CD14-positive monocyte (primary cell): ENCODE measurements at regions not wholly inside any gene's neighbourhood (a gene's known extent, or its start where the extent isn't known, plus 50 kb on each side); places are given as distances from the start of the nearest gene placed in this dataset.
A peak's percentile ranks its signal among the peaks of the same experiment; 100 is the strongest.

Experiments
- DNase-seq, 3 donors: peaks; one replicate each; pipeline ENCODE4 v3.0.0-alpha.2; 2011 to 2022
- H2AFZ ChIP-seq: 2 replicates; pipeline ENCODE4 v1.6.0; 2012; ENCODE audit warnings: mild to moderate bottlenecking, low read depth, low read length, inconsistent platforms; ENCODE audit not compliant: insufficient read depth, poor library complexity, severe bottlenecking
- H3K27ac ChIP-seq, 2 donors: 1 replicate in 1 of 2; 2 replicates in 1 of 2; pipeline ENCODE4 v1.5.1; 2012 to 2013; ENCODE audit warnings: low read length in 2 of 2, control low read depth in 1 of 2, inconsistent platforms in 1 of 2, low read depth in 1 of 2, mild to moderate bottlenecking in 1 of 2
- H3K27me3 ChIP-seq, 2 donors: one replicate each; pipeline versions ENCODE4 v1.6.0 to v1.6.1; 2011 to 2013; ENCODE audit warnings: low read length in 2 of 2; ENCODE audit not compliant: control insufficient read depth in 2 of 2, insufficient read depth in 2 of 2
- H3K36me3 ChIP-seq, 2 donors: replicated peaks in 1 of 2; 1 replicate in 1 of 2; 2 replicates in 1 of 2; pipeline versions ENCODE4 v1.5.1 to v1.6.1; 2012 to 2013; ENCODE audit warnings: low read length in 2 of 2, control low read depth in 1 of 2, inconsistent platforms in 1 of 2, mild to moderate bottlenecking in 1 of 2; ENCODE audit not compliant: insufficient read depth in 2 of 2, control insufficient read depth in 1 of 2
- H3K4me1 ChIP-seq, 2 donors: 1 replicate in 1 of 2; 2 replicates in 1 of 2; pipeline versions ENCODE4 v1.5.1 to v1.6.1; 2012 to 2013; ENCODE audit warnings: low read length in 2 of 2, control low read depth in 1 of 2, inconsistent platforms in 1 of 2, mild to moderate bottlenecking in 1 of 2, moderate library complexity in 1 of 2; ENCODE audit not compliant: insufficient read depth in 2 of 2, control insufficient read depth in 1 of 2
- H3K4me2 ChIP-seq: replicated peaks from 2 replicates; pipeline ENCODE3; 2012; ENCODE audit warnings: low read length, moderate library complexity, mild to moderate bottlenecking; ENCODE audit not compliant: poor library complexity, severe bottlenecking; ENCODE audit errors: extremely low read depth
- H3K4me3 ChIP-seq, 3 experiments: fragments of 200-600 bp in 1 of 3; sonication (generic) in 1 of 3; replicated peaks in 1 of 3; 1 replicate in 2 of 3; 2 replicates in 1 of 3; pipeline ENCODE4 v1.5.1; 2011 to 2013; ENCODE audit warnings: low read length in 3 of 3, mild to moderate bottlenecking in 3 of 3, control low read depth in 2 of 3, low read depth in 2 of 3, inconsistent platforms in 1 of 3, moderate library complexity in 1 of 3
- H3K79me2 ChIP-seq: 2 replicates; pipeline ENCODE4 v1.6.0; 2012; ENCODE audit warnings: mild to moderate bottlenecking, control low read depth, inconsistent platforms, low read length, moderate library complexity; ENCODE audit not compliant: insufficient read depth
- H3K9ac ChIP-seq: 2 replicates; pipeline ENCODE4 v1.6.0; 2017; ENCODE audit warnings: low read length, mild to moderate bottlenecking; ENCODE audit not compliant: insufficient read depth, poor library complexity, severe bottlenecking
- H3K9me3 ChIP-seq, 2 donors: replicated peaks in 1 of 2; 1 replicate in 1 of 2; 2 replicates in 1 of 2; pipeline versions ENCODE4 v1.5.1 to v1.6.1; 2012 to 2013; ENCODE audit warnings: low read length in 2 of 2, control low read depth in 1 of 2; ENCODE audit not compliant: control insufficient read depth in 1 of 2, insufficient read depth in 1 of 2
- H4K20me1 ChIP-seq: 2 replicates; pipeline ENCODE4 v1.6.0; 2012; ENCODE audit warnings: mild to moderate bottlenecking, low read length, control low read depth, moderate library complexity; ENCODE audit not compliant: insufficient read depth
- H3K27ac Mint-ChIP-seq, 7 donors: one replicate each; pipeline ENCODE4 v1.8.0; 2020; ENCODE audit warnings: mild to moderate bottlenecking in 7 of 7, mixed read lengths in 7 of 7, moderate library complexity in 6 of 7, inconsistent platforms in 2 of 7
- H3K27me3 Mint-ChIP-seq, 3 donors: one replicate each; pipeline ENCODE4 v1.8.0; 2021 to 2022; ENCODE audit warnings: low read depth in 3 of 3, mild to moderate bottlenecking in 3 of 3, mixed read lengths in 3 of 3, moderate library complexity in 3 of 3, inconsistent platforms in 1 of 3
- H3K36me3 Mint-ChIP-seq, 2 donors: one replicate each; pipeline ENCODE4 v1.8.0; 2020; ENCODE audit warnings: mixed read lengths in 2 of 2, inconsistent platforms in 1 of 2, mild to moderate bottlenecking in 1 of 2
- H3K4me1 Mint-ChIP-seq: one replicate; pipeline ENCODE4 v1.8.0; 2020; ENCODE audit warnings: mild to moderate bottlenecking, mixed read lengths
- H3K4me3 Mint-ChIP-seq, 2 donors: one replicate each; pipeline ENCODE4 v1.8.0; 2020; ENCODE audit warnings: mild to moderate bottlenecking in 2 of 2, mixed read lengths in 2 of 2, moderate library complexity in 1 of 2
- H3K9me3 Mint-ChIP-seq, 7 donors: one replicate each; pipeline ENCODE4 v1.8.0; 2020 to 2022; ENCODE audit warnings: mixed read lengths in 7 of 7, mild to moderate bottlenecking in 6 of 7, moderate library complexity in 6 of 7, inconsistent platforms in 2 of 7
- WGBS: methylation state at CpG from one replicate; pipeline ENCODE4 v1.1.5; 2013; ENCODE audit warnings: missing lambda C conversion rate; ENCODE audit not compliant: insufficient coverage; 5-methylcytosine and 5-hydroxymethylcytosine counted together
- intact Hi-C, 2 donors: fragments of 100-400 bp; cut with micrococcal nuclease; formaldehyde crosslinking; loops; one replicate each; pipeline versions ENCODE4 v1.15.0 to v1.15.1; 2023
- TF ChIP-seq, protein P1 (sequence below): fragments of 200-600 bp; IDR thresholded peaks from one replicate; pipeline ENCODE4 v1.8.0; 2022; ENCODE audit warnings: antibody characterized with exemption, mild to moderate bottlenecking

GRCh38 chr16:35751191-35751941 lies 2292.0 kb downstream of the TP53TG3F start:
- DNase-seq: no peak
- H2AFZ ChIP-seq: no peak overlapping the region
- no peak overlapping the region for H3K9ac ChIP-seq
- TF ChIP-seq, protein P1, sequence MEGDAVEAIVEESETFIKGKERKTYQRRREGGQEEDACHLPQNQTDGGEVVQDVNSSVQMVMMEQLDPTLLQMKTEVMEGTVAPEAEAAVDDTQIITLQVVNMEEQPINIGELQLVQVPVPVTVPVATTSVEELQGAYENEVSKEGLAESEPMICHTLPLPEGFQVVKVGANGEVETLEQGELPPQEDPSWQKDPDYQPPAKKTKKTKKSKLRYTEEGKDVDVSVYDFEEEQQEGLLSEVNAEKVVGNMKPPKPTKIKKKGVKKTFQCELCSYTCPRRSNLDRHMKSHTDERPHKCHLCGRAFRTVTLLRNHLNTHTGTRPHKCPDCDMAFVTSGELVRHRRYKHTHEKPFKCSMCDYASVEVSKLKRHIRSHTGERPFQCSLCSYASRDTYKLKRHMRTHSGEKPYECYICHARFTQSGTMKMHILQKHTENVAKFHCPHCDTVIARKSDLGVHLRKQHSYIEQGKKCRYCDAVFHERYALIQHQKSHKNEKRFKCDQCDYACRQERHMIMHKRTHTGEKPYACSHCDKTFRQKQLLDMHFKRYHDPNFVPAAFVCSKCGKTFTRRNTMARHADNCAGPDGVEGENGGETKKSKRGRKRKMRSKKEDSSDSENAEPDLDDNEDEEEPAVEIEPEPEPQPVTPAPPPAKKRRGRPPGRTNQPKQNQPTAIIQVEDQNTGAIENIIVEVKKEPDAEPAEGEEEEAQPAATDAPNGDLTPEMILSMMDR: no peak
- no peak overlapping the region for H3K4me3 ChIP-seq
- H3K9me3 ChIP-seq: peaks cover 90 to 97% of the 10 kb centered on the region in 2 donors
- H3K36me3 ChIP-seq: no peaks in the 10 kb centered on the region
- no peaks in the 10 kb centered on the region for H3K4me1 ChIP-seq
- Mint-ChIP-seq H3K27ac (no peak overlapping the region), H3K36me3 (no peaks in the 10 kb centered on the region), H3K4me3 (no peak overlapping the region), H3K27me3 (peaks cover 0 to 3% (median 0%) of the 10 kb centered on the region in 3 donors), H3K4me1 (no peaks in the 10 kb centered on the region), H3K9me3 (peaks cover 60 to 88% (median 71%) of the 10 kb centered on the region in 7 donors)
- intact Hi-C loops: no loop called here
- no peaks in the 10 kb centered on the region for H3K79me2 ChIP-seq
- H3K27me3 ChIP-seq: no peaks in the 10 kb centered on the region
- WGBS: 90% methylated on average over 21 of the region's 24 CpGs
- H4K20me1 ChIP-seq: no peaks in the 10 kb centered on the region
- H3K27ac ChIP-seq: no peak overlapping the region
- no peak overlapping the region for H3K4me2 ChIP-seq

GRCh38 chr16:35752012-35752772 lies 2292.8 kb downstream of the TP53TG3F start:
- intact Hi-C loops: no loop called here
- Histone ChIP-seq H3K27ac (no peak overlapping the region), H3K4me3 (no peak overlapping the region), H3K4me1 (no peaks in the 10 kb centered on the region), H4K20me1 (no peaks in the 10 kb centered on the region), H3K4me2 (no peak overlapping the region), H3K9ac (no peak overlapping the region), H3K36me3 (no peaks in the 10 kb centered on the region), H2AFZ (no peak overlapping the region), H3K79me2 (no peaks in the 10 kb centered on the region), H3K27me3 (no peaks in the 10 kb centered on the region), H3K9me3 (peaks cover 82 to 90% of the 10 kb centered on the region in 2 donors)
- H3K36me3 Mint-ChIP-seq: no peaks in the 10 kb centered on the region
- peak overlapping the region in 1 of 7 donors; percentile 3 for H3K27ac Mint-ChIP-seq
- WGBS: 79% methylated on average over 13 of the region's 18 CpGs
- H3K4me1 Mint-ChIP-seq: no peaks in the 10 kb centered on the region
- H3K27me3 Mint-ChIP-seq: peaks cover 0 to 3% (median 0%) of the 10 kb centered on the region in 3 donors
- no peak overlapping the region for H3K4me3 Mint-ChIP-seq
- H3K9me3 Mint-ChIP-seq: peaks cover 54 to 80% (median 64%) of the 10 kb centered on the region in 7 donors
- TF ChIP-seq, protein P1: no peak
- no peak for DNase-seq
